Gastroesophageal sphincter (tissue), 3 donors: ENCODE measurements at regions not wholly inside any gene's neighbourhood (a gene's known extent, or its start where the extent isn't known, plus 50 kb on each side); places are given as distances from the start of the nearest gene placed in this dataset.

Experiments used
- CTCF ChIP-seq, 4 experiments: fragments of 200-600 bp in 2 of 4; fragments of 450-650 bp in 2 of 4; sonication (generic) in 1 of 4; IDR thresholded peaks; one replicate each; pipeline ENCODE4 v1.5.1; 2017 to 2019; ENCODE audit warnings: antibody characterized with exemption in 4 of 4, mild to moderate bottlenecking in 2 of 4, moderate library complexity in 2 of 4
- POLR2A ChIP-seq, 2 donors: fragments of 450-650 bp; IDR thresholded peaks; one replicate each; pipeline ENCODE4 v1.6.1; 2017; ENCODE audit warnings: antibody characterized with exemption in 2 of 2, mild to moderate bottlenecking in 2 of 2, moderate library complexity in 1 of 2
- POLR2AphosphoS5 ChIP-seq: sonication (generic); formaldehyde crosslinking; IDR thresholded peaks from one replicate; pipeline ENCODE4 v1.6.1; 2017; ENCODE audit warnings: antibody characterized with exemption

DNA sequence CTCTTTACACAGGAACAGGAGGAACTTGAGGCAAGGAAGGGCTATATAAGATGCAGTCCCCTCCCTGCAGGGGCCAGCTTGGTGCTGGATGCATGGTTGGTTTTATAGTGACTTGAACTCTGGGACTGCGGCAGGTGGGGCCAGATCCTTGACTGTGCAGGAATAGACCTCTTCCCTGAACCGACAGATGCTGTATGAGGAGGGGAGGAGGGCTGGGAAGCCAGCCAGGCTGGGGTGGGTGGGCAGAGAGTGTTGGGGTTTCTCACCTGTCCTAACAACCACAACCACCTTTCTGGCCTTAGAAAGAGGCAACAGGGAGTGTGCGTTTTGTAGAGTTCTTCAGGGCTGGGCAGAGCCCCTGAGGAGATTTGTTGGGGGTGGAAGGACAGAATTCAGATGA, 798.1 kb downstream of the KCNJ18 start:
- no peak for TF ChIP-seq CTCF (IDR thresholded peaks at IDR 0.05)
- TF ChIP-seq POLR2A (IDR thresholded peaks at IDR 0.05), result no peak
- TF ChIP-seq POLR2AphosphoS5, result no peak
